NCI-H524 treated with DMSO at 0.1 percent for 48 hours (cell line): ENCODE measurements at regions not wholly inside any gene's neighbourhood (a gene's known extent, or its start where the extent isn't known, plus 50 kb on each side); places are given as distances from the start of the nearest gene placed in this dataset.

Source experiments
- DNase-seq: peaks from one replicate; lab custom pipeline; 2025; lab: John Stamatoyannopoulos, UW

- no peak for DNase-seq
These were observed 294.8 kb downstream of the UTP18 start for GRCh38 chr17:51555153-51555552.

GRCh38 chr17:51559778-51560177 is 299.4 kb downstream of the UTP18 start:
- DNase-seq = no peak

- DNase-seq = no peak
These were observed 300.1 kb downstream of the UTP18 start for GRCh38 chr17:51560398-51560797.

- DNase-seq = no peak
These were observed 303.6 kb downstream of the UTP18 start for GRCh38 chr17:51563961-51564360.

- no peak for DNase-seq
These were observed 311.8 kb downstream of the UTP18 start for GRCh38 chr17:51572115-51572514.
